K562 (cell line): ENCODE measurements at regions not wholly inside any gene's neighbourhood (a gene's known extent, or its start where the extent isn't known, plus 50 kb on each side); places are given as distances from the start of the nearest gene placed in this dataset.

ENCODE experiments used
- ARID2 ChIP-seq: fragments of 450-650 bp; IDR thresholded peaks from 2 replicates; pipeline ENCODE4 v1.6.1; 2017; ENCODE audit warnings: antibody characterized with exemption, mild to moderate bottlenecking
- CHD4 ChIP-seq: fragments of 200-600 bp; sonication (generic); IDR thresholded peaks from 3 replicates; pipeline ENCODE4 v1.6.1; 2012; ENCODE audit warnings: low read depth, mild to moderate bottlenecking, mixed read lengths, low read length, inconsistent platforms; ENCODE audit not compliant: insufficient read depth, insufficient replicate concordance, poor library complexity, severe bottlenecking
- CTCF ChIP-seq, 3 experiments: IDR thresholded peaks in 2 of 3; conservative IDR thresholded peaks in 1 of 3; 2 replicates each; pipeline ENCODE4 v1.5.1; 2011 to 2012; ENCODE audit warnings: low read length in 3 of 3, mild to moderate bottlenecking in 3 of 3, control low read depth in 2 of 3, improper control_type of control experiment in 1 of 3, inconsistent platforms in 1 of 3, low read depth in 1 of 3, mixed read lengths in 1 of 3, moderate library complexity in 1 of 3; ENCODE audit not compliant: insufficient read depth in 2 of 3
- EP300 ChIP-seq: IDR thresholded peaks from 2 replicates; pipeline ENCODE4 v1.6.1; 2012; ENCODE audit warnings: low read length, improper control_type of control experiment
- ETV6 ChIP-seq, 3 experiments: fragments of 150-350 bp in 1 of 3; sonication (generic) in 1 of 3; formaldehyde crosslinking in 1 of 3; IDR thresholded peaks; 2 replicates each; pipeline versions ENCODE4 v1.6.1 to v1.8.0; 2014 to 2022; ENCODE audit warnings: borderline replicate concordance in 2 of 3, low read depth in 2 of 3, antibody characterized with exemption in 1 of 3, low read length in 1 of 3, mild to moderate bottlenecking in 1 of 3, missing genetic modification reagents in 1 of 3
- GATA2 ChIP-seq: sonication (generic); formaldehyde crosslinking; IDR thresholded peaks from 2 replicates; pipeline ENCODE4 v1.4.0; 2020; ENCODE audit warnings: mild to moderate bottlenecking, missing genetic modification reagents
- HIVEP1 ChIP-seq: fragments of 250-450 bp; sonication (Bioruptor Pico); IDR thresholded peaks from 2 replicates; pipeline ENCODE4 v1.4.0; 2020; ENCODE audit warnings: mild to moderate bottlenecking
- ID3 ChIP-seq, 2 experiments: fragments of 250-450 bp in 1 of 2; fragments of 450-650 bp in 1 of 2; sonication (Bioruptor Pico) in 1 of 2; IDR thresholded peaks; 2 replicates each; pipeline versions ENCODE4 v1.6.1 to v1.8.0; 2016 to 2021; ENCODE audit warnings: mild to moderate bottlenecking in 2 of 2, moderate library complexity in 2 of 2, missing compliant biosample characterization in 1 of 2, missing genetic modification characterization in 1 of 2
- TCF7L2 ChIP-seq: fragments of 150-350 bp; IDR thresholded peaks from 2 replicates; pipeline ENCODE4 v1.6.1; 2016; ENCODE audit warnings: low read depth, mild to moderate bottlenecking, low read length, moderate library complexity
- TF ChIP-seq, protein P1 (sequence below): IDR thresholded peaks from 3 replicates; pipeline ENCODE4 v1.6.1; 2011; ENCODE audit warnings: borderline replicate concordance, mild to moderate bottlenecking; ENCODE audit not compliant: insufficient read length, insufficient read depth
- TF ChIP-seq, protein P2 (sequence below): sonication (generic); formaldehyde crosslinking; IDR thresholded peaks from 2 replicates; pipeline ENCODE4 v1.5.0; 2020; ENCODE audit warnings: missing genetic modification reagents

- no peak for TF ChIP-seq ID3 (CRISPR knock-in tag; IDR thresholded peaks at IDR 0.05)
- TF ChIP-seq ID3 (tag; IDR thresholded peaks at IDR 0.05) = no peak
- TF ChIP-seq CTCF (IDR thresholded peaks at IDR 0.05 in 2 of 3, conservative IDR thresholded peaks at IDR 0.05 in 1 of 3; ENCODE audit: insufficient read depth in 2 of 3, low read depth in 1 of 3, low read length in 3 of 3) = no peak
- TF ChIP-seq, protein P1, sequence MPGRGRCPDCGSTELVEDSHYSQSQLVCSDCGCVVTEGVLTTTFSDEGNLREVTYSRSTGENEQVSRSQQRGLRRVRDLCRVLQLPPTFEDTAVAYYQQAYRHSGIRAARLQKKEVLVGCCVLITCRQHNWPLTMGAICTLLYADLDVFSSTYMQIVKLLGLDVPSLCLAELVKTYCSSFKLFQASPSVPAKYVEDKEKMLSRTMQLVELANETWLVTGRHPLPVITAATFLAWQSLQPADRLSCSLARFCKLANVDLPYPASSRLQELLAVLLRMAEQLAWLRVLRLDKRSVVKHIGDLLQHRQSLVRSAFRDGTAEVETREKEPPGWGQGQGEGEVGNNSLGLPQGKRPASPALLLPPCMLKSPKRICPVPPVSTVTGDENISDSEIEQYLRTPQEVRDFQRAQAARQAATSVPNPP = no peak
- no peak for TF ChIP-seq ARID2
- TF ChIP-seq EP300 = no peak
- no peak for TF ChIP-seq TCF7L2
- TF ChIP-seq ETV6 (IDR thresholded peaks at IDR 0.05; ENCODE audit: borderline replicate concordance in 1 of 2, low read depth in 2 of 2, low read length in 1 of 2) = no peak
- no peak for TF ChIP-seq ETV6 (CRISPR knock-in tag; IDR thresholded peaks at IDR 0.05; ENCODE audit: borderline replicate concordance)
- TF ChIP-seq CHD4 = no peak
- no peak for TF ChIP-seq GATA2
- TF ChIP-seq HIVEP1 (CRISPR knock-in tag) = no peak
- TF ChIP-seq, protein P2, sequence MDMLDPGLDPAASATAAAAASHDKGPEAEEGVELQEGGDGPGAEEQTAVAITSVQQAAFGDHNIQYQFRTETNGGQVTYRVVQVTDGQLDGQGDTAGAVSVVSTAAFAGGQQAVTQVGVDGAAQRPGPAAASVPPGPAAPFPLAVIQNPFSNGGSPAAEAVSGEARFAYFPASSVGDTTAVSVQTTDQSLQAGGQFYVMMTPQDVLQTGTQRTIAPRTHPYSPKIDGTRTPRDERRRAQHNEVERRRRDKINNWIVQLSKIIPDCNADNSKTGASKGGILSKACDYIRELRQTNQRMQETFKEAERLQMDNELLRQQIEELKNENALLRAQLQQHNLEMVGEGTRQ (CRISPR knock-in tag) = no peak
Observed at GRCh38 chr16:76023835-76024234, 253.4 kb upstream of the CNTNAP4 start.
